ENCODE measurements at regions not wholly inside any gene's neighbourhood (a gene's known extent, or its start where the extent isn't known, plus 50 kb on each side); places are given as distances from the start of the nearest gene placed in this dataset.

DNA sequence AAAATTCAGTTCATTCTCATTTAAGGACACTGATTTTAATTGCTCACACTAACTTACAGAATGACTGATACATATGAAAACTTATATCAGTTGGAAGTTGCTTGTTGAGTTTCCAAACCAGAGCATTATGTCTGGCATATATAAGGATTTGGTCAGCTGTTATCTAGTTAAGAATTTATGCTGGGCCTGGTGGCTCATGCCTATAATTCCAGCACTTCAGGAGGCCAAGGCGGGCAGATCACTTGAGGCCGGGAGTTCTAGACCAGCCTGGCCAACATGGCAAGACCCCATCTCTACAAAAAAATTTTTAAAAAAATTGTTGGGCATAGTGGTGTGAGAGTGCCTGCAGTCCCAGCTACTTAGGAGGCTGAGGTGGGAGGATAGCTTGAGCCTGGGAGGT is 73.1 kb downstream of the SPRY1 start:
- TF ChIP-seq, protein P1, sequence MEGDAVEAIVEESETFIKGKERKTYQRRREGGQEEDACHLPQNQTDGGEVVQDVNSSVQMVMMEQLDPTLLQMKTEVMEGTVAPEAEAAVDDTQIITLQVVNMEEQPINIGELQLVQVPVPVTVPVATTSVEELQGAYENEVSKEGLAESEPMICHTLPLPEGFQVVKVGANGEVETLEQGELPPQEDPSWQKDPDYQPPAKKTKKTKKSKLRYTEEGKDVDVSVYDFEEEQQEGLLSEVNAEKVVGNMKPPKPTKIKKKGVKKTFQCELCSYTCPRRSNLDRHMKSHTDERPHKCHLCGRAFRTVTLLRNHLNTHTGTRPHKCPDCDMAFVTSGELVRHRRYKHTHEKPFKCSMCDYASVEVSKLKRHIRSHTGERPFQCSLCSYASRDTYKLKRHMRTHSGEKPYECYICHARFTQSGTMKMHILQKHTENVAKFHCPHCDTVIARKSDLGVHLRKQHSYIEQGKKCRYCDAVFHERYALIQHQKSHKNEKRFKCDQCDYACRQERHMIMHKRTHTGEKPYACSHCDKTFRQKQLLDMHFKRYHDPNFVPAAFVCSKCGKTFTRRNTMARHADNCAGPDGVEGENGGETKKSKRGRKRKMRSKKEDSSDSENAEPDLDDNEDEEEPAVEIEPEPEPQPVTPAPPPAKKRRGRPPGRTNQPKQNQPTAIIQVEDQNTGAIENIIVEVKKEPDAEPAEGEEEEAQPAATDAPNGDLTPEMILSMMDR (IDR thresholded peaks at IDR 0.05; ENCODE audit: insufficient read depth, low read depth, low read length, missing control alignments) = no peak
- no peak for DNase-seq (ENCODE audit: low read depth)
- no peak overlapping the region for H3K4me3 ChIP-seq (ENCODE audit: low read depth, low read length)

GRCh38 chr4:123470640-123471039 is 74.0 kb downstream of the SPRY1 start:
- DNase-seq (ENCODE audit: low read depth) = no peak
- TF ChIP-seq, protein P1 (IDR thresholded peaks at IDR 0.05; ENCODE audit: insufficient read depth, low read depth, low read length, missing control alignments) = no peak

DNA sequence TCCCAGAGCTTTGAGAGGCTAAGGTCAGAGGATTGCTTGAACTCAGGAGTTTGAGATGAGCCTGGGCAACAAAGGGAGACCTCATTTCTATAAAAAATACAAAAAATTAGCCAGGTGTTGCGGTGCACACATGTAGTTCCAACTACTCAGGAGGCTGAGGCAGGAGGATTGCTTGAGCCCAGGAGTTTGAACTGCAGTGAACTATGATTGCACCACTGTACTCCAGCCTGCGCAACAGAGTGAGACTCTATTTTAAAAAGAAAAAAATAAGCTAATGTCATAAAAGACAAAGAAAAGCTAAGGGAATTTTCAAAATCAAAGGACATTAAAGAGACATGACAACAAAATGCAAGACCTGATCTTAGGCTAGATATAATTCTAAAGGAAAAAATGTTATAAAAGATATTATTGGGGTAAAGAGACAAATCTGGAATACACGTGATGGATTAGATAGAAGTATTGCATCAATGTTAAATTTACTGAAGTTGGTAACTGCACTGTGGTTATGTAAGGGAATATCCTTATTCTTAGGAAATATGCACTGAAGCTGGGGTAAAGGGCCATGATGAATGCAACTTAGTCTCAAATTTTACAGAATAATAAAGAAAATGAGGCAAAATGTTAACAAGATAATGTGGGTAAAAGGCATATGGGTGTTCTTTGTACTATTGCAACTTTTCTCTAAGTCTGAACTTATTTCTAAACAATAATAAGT is 75.2 kb downstream of the SPRY1 start:
- no peak for DNase-seq (ENCODE audit: low read depth)
- no peak overlapping the region for H3K4me3 ChIP-seq (ENCODE audit: low read depth, low read length)
- TF ChIP-seq, protein P1 (IDR thresholded peaks at IDR 0.05; ENCODE audit: insufficient read depth, low read depth, low read length, missing control alignments) = no peak

More at GRCh38 chr4:123470640-123471039, 74.0 kb downstream of the SPRY1 start:
- H3K4me3 ChIP-seq (ENCODE audit: low read depth, low read length) = no peak overlapping the region

DNA sequence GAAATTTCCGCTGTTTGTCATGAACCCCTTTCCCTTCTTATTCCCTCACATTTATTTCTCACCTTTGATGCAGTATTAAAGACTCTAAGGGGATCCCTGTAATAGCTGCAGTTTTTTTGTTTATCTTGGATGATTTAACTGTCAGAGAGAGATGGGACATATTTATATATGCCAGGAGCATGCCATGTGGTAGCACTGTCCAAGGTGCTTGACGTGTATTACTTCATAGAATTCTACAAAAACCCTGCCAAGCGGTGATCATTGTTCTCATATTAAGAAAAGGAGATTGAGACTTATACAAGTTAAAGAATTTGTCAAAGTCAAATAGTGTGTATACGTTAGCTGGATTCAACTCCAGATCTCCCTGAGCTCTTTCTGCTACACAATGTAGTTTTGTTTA is 78.2 kb downstream of the SPRY1 start:
- TF ChIP-seq, protein P1 (IDR thresholded peaks at IDR 0.05; ENCODE audit: insufficient read depth, low read depth, low read length, missing control alignments) = no peak
- no peak for DNase-seq (ENCODE audit: low read depth)

DNA sequence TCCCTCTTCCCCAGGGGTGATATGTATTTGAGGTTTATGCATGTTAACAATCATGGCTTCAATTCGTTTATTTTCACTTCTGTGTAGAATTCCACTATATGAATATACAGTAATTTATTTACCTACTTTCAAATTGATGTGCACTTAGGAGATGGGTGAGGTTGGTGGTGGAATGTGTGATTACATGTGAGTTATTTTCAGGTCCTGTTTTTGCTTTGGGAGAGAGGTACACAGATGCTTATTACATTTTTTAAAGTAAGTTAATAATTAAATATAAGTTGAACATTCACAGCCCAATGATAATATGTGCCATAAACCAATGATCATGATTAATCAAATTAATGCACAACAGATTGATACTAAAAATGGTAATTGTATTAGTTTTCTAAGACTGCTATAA is 79.5 kb downstream of the SPRY1 start:
- H3K4me3 ChIP-seq (ENCODE audit: low read depth, low read length) = no peak overlapping the region
- no peak for DNase-seq (ENCODE audit: low read depth)
- TF ChIP-seq, protein P1 (IDR thresholded peaks at IDR 0.05; ENCODE audit: insufficient read depth, low read depth, low read length, missing control alignments) = no peak

More for the DNA sequence above, 78.2 kb downstream of the SPRY1 start:
- no peak overlapping the region for H3K4me3 ChIP-seq (ENCODE audit: low read depth, low read length)

GRCh38 chr4:123477711-123478209 is 81.2 kb downstream of the SPRY1 start:
- TF ChIP-seq, protein P1 (IDR thresholded peaks at IDR 0.05; ENCODE audit: insufficient read depth, low read depth, low read length, missing control alignments) = no peak
- H3K4me3 ChIP-seq (ENCODE audit: low read depth, low read length) = no peak overlapping the region
- DNase-seq (ENCODE audit: low read depth) = peak; percentile 28

All from GM12865 (cell line).